Immature natural killer cell (primary cell): ENCODE measurements at regions not wholly inside any gene's neighbourhood (a gene's known extent, or its start where the extent isn't known, plus 50 kb on each side); places are given as distances from the start of the nearest gene placed in this dataset.
"Not testable (repeated sequence)": the region's sequence is repeated elsewhere in the genome, so short reads cannot be mapped to it uniquely, and the experiment has no call there.

ENCODE experiments used
- DNase-seq, 3 donors: peaks; one replicate each; pipeline ENCODE4 v3.0.0; 2022; ENCODE audit warnings: mixed read lengths in 1 of 3
- H3K27ac Mint-ChIP-seq, 6 donors: one replicate each; pipeline ENCODE4 v1.8.0; 2020; ENCODE audit warnings: mixed read lengths in 6 of 6, mild to moderate bottlenecking in 5 of 6, inconsistent platforms in 4 of 6, moderate library complexity in 3 of 6
- H3K27me3 Mint-ChIP-seq, 3 donors: one replicate each; pipeline ENCODE4 v1.8.0; 2020 to 2021; ENCODE audit warnings: low read depth in 3 of 3, mild to moderate bottlenecking in 3 of 3, mixed read lengths in 3 of 3, moderate library complexity in 3 of 3, inconsistent platforms in 1 of 3
- H3K36me3 Mint-ChIP-seq, 3 donors: one replicate each; pipeline ENCODE4 v1.8.0; 2020; ENCODE audit warnings: mixed read lengths in 3 of 3, inconsistent platforms in 2 of 3, mild to moderate bottlenecking in 2 of 3
- H3K4me1 Mint-ChIP-seq, 2 donors: one replicate each; pipeline ENCODE4 v1.8.0; 2020; ENCODE audit warnings: inconsistent platforms in 2 of 2, mild to moderate bottlenecking in 2 of 2, mixed read lengths in 2 of 2, moderate library complexity in 1 of 2
- H3K4me3 Mint-ChIP-seq, 5 donors: one replicate each; pipeline ENCODE4 v1.8.0; 2020; ENCODE audit warnings: mild to moderate bottlenecking in 5 of 5, mixed read lengths in 5 of 5, inconsistent platforms in 3 of 5, moderate library complexity in 3 of 5
- H3K9me3 Mint-ChIP-seq, 6 donors: one replicate each; pipeline ENCODE4 v1.8.0; 2020; ENCODE audit warnings: mild to moderate bottlenecking in 6 of 6, mixed read lengths in 6 of 6, inconsistent platforms in 4 of 6, moderate library complexity in 3 of 6

DNA sequence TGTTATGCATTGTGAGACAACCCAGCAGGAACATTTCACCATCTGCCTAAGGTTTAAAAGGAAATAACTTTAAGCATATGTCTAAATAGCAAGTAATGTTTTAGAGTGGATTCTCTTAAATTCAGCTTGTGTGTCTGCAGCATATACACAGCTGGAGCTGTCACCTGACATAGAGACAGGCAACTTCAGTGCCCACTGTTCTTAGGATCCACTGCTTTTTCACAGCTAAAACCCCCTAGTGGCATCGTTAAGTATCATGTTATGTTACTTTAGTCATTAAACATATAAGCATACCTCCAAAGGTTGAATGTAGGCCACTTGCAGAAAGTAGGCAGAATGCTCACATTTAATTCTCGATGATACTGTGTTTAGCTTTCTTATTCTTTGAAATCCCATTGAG lies 2169.0 kb upstream of the DEFB115 start:
- not testable (repeated sequence) for DNase-seq, H3K27ac Mint-ChIP-seq, H3K4me3 Mint-ChIP-seq, H3K4me1 Mint-ChIP-seq, H3K27me3 Mint-ChIP-seq
- Mint-ChIP-seq H3K9me3 (peaks cover 30 to 73% (median 51%) of the 10 kb centered on the region in 6 donors), H3K36me3 (peaks cover 3 to 15% (median 4%) of the 10 kb centered on the region in 3 donors)

GRCh38 chr20:29089409-29089808 lies 2168.1 kb upstream of the DEFB115 start:
- H3K4me1 Mint-ChIP-seq, H3K4me3 Mint-ChIP-seq, DNase-seq, H3K27ac Mint-ChIP-seq, H3K27me3 Mint-ChIP-seq: not testable (repeated sequence)
- peaks cover 23 to 70% (median 46%) of the 10 kb centered on the region in 6 donors for H3K9me3 Mint-ChIP-seq
- H3K36me3 Mint-ChIP-seq, result peaks cover 0 to 15% (median 3%) of the 10 kb centered on the region in 3 donors

GRCh38 chr20:29093958-29094357 lies 2163.5 kb upstream of the DEFB115 start:
- not testable (repeated sequence) for H3K36me3 Mint-ChIP-seq, H3K4me1 Mint-ChIP-seq, H3K4me3 Mint-ChIP-seq, H3K27me3 Mint-ChIP-seq, H3K27ac Mint-ChIP-seq, DNase-seq
- peaks cover 5 to 48% (median 31%) of the 10 kb centered on the region in 6 donors for H3K9me3 Mint-ChIP-seq

- DNase-seq, H3K27me3 Mint-ChIP-seq, H3K27ac Mint-ChIP-seq, H3K36me3 Mint-ChIP-seq, H3K4me1 Mint-ChIP-seq, H3K4me3 Mint-ChIP-seq: not testable (repeated sequence)
- H3K9me3 Mint-ChIP-seq, result peaks cover 0 to 35% (median 13%) of the 10 kb centered on the region in 6 donors
Observed at GRCh38 chr20:29096695-29097094, 2160.8 kb upstream of the DEFB115 start.

DNA sequence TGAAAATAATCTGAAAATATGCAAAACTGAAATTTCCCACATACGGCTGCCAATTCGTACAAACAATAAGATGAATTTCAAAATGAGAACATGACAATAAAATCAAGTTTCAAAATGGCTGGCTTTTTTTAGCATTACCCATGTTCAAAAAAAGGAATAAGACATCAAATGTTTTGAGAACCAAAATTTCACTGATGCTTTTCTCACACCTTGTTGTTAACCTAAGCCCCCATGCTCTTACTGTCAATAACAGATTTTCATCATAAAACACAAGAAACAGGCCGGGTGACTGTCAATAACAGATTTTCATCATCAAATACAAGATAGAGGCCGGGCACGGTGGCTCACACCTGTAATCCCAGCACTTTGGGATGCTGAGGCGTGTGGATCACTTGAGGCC lies 2149.6 kb upstream of the DEFB115 start:
- H3K9me3 Mint-ChIP-seq, result peaks cover 21 to 61% (median 46%) of the 10 kb centered on the region in 6 donors
- H3K27me3 Mint-ChIP-seq, H3K4me1 Mint-ChIP-seq, H3K4me3 Mint-ChIP-seq, H3K27ac Mint-ChIP-seq, DNase-seq: not testable (repeated sequence)
- H3K36me3 Mint-ChIP-seq, result peaks cover 0 to 27% (median 0%) of the 10 kb centered on the region in 3 donors

DNA sequence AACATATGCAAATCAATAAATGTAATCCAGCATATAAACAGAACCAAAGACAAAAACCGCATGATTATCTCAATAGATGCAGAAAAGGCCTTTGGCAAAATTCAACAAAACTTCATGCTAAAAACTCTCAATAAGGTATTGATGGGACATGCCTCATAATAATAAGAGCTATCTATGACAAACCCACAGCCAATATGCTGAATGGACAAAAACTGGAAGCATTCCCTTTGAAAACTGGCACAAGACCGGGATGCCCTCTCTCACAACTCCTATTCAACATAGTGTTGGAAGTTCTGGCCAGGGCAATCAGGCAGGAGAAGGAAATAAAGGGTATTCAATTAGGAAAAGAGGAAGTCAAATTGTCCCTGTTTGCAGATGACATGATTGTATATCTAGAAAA lies 2148.1 kb upstream of the DEFB115 start:
- not testable (repeated sequence) for DNase-seq, H3K27ac Mint-ChIP-seq, H3K27me3 Mint-ChIP-seq, H3K4me3 Mint-ChIP-seq, H3K4me1 Mint-ChIP-seq
- Mint-ChIP-seq H3K36me3 (peaks cover 0 to 24% (median 0%) of the 10 kb centered on the region in 3 donors), H3K9me3 (peaks cover 23 to 67% (median 53%) of the 10 kb centered on the region in 6 donors)

DNA sequence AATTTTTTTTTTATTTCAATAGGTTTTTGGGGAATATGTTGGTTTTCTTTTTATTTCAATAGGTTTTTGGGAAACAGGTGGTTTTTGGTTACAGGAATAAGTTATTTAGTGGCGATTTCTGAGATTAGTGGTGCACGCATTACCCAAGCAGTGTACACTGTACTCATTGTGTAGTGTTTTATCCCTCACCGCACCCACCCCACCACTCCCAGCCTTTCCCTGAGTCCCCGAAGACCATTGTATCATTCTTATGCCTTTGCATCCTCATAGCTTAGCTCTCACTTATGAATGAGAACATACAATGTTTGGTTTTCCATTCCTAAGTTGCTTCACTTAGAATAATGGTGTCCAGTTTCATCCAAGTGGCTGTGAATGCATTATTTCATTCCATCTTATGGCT lies 2142.4 kb upstream of the DEFB115 start:
- DNase-seq, H3K27ac Mint-ChIP-seq, H3K4me1 Mint-ChIP-seq, H3K4me3 Mint-ChIP-seq, H3K27me3 Mint-ChIP-seq, H3K36me3 Mint-ChIP-seq: not testable (repeated sequence)
- H3K9me3 Mint-ChIP-seq, result peaks cover 27 to 86% (median 56%) of the 10 kb centered on the region in 6 donors

- peaks cover 0 to 7% (median 2%) of the 10 kb centered on the region in 3 donors for H3K36me3 Mint-ChIP-seq
- DNase-seq, result no peak
- H3K27ac Mint-ChIP-seq, result no peak overlapping the region
- H3K4me1 Mint-ChIP-seq, result no peaks in the 10 kb centered on the region
- H3K9me3 Mint-ChIP-seq, result peaks cover 38 to 94% (median 59%) of the 10 kb centered on the region in 6 donors
- H3K4me3 Mint-ChIP-seq, result no peak overlapping the region
- no peaks in the 10 kb centered on the region for H3K27me3 Mint-ChIP-seq
Observed at GRCh38 chr20:29119141-29119540, 2138.3 kb upstream of the DEFB115 start.

GRCh38 chr20:29119684-29120083 lies 2137.8 kb upstream of the DEFB115 start:
- H3K9me3 Mint-ChIP-seq, result peaks cover 39 to 96% (median 61%) of the 10 kb centered on the region in 6 donors
- not testable (repeated sequence) for H3K4me3 Mint-ChIP-seq, H3K27me3 Mint-ChIP-seq, H3K36me3 Mint-ChIP-seq, DNase-seq, H3K4me1 Mint-ChIP-seq, H3K27ac Mint-ChIP-seq

DNA sequence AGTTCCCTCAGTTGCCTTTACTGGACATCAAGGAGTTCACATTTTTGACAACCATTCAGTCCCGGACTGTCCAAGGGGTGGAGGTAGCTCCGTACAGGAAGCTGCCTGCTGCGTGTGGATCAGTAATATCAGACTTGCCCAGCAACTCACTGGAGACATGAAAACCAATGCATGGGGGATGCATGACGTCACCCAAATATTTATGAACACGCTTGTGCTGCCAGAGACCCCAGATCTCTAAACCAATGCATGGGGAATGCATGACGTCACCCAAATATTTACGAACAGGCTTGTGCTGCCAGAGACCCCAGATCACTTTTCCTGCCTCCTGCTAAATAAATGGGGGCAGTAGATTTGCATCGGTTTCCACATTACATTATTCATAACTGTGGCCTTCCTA lies 2137.4 kb upstream of the DEFB115 start:
- H3K36me3 Mint-ChIP-seq, H3K27ac Mint-ChIP-seq, H3K4me1 Mint-ChIP-seq, H3K4me3 Mint-ChIP-seq, H3K27me3 Mint-ChIP-seq, DNase-seq: not testable (repeated sequence)
- peaks cover 39 to 96% (median 63%) of the 10 kb centered on the region in 6 donors for H3K9me3 Mint-ChIP-seq

DNA sequence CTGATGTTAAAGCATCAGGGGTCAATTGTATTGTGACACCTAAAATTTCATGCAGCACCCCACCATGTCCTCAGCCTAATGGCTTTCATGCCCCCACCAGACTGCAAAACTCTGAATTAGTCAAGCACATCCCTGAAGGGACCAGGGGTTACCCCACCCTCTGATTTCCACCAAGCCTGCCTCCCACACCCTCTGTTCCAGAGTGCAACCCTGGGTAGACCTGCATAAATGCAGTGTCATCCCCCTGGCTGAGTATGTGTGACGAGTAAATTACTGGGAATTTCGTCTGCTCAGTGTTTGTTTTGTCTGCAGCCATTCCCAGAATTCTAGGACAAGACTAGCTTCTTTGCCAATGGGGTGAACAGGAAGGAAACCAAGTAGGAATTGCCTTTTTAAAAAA lies 2136.9 kb upstream of the DEFB115 start:
- not testable (repeated sequence) for H3K27me3 Mint-ChIP-seq, DNase-seq
- peaks cover 37 to 94% (median 65%) of the 10 kb centered on the region in 6 donors for H3K9me3 Mint-ChIP-seq

GRCh38 chr20:29122784-29123183 lies 2134.7 kb upstream of the DEFB115 start:
- not testable (repeated sequence) for H3K27ac Mint-ChIP-seq, H3K4me1 Mint-ChIP-seq, H3K27me3 Mint-ChIP-seq, H3K4me3 Mint-ChIP-seq, H3K36me3 Mint-ChIP-seq, DNase-seq
- peaks cover 33 to 73% (median 56%) of the 10 kb centered on the region in 6 donors for H3K9me3 Mint-ChIP-seq

More for the DNA sequence above, 2136.9 kb upstream of the DEFB115 start:
- not testable (repeated sequence) for H3K36me3 Mint-ChIP-seq, H3K4me1 Mint-ChIP-seq, H3K4me3 Mint-ChIP-seq, H3K27ac Mint-ChIP-seq

DNA sequence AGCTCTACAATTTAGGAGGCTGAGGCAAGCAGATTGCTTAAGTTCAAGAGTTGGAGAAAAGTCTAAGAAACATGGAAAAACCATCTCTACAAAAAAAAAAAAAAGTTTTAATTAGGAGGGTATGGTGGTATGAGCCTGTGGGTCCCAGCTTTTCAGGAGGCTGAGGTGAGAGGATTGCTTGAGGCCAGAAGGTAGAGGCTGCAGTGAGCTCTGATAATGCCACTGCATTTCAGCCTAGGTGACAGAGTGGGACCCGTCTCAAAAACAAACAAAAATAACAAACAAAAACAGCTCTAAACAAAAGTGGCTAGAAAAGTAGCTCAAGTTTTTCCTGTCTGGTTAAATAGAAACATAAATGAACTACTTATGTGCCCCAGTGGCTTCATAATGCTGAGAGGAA lies 2133.6 kb upstream of the DEFB115 start:
- Mint-ChIP-seq H3K9me3 (peaks cover 27 to 62% (median 52%) of the 10 kb centered on the region in 6 donors), H3K27ac (no peak overlapping the region), H3K27me3 (no peaks in the 10 kb centered on the region), H3K4me3 (no peak overlapping the region), H3K36me3 (peaks cover 0 to 7% (median 2%) of the 10 kb centered on the region in 3 donors), H3K4me1 (no peaks in the 10 kb centered on the region)
- DNase-seq, result no peak
